GM12878 (cell line): ENCODE measurements at regions not wholly inside any gene's neighbourhood (a gene's known extent, or its start where the extent isn't known, plus 50 kb on each side); places are given as distances from the start of the nearest gene placed in this dataset.

Experiments
- ATAC-seq: fragments of 200-7000 bp; cut with Tn5 transposase; 3 replicates; pipeline ENCODE4 v1.9.1; 2020; ENCODE audit warnings: mild to moderate bottlenecking, moderate library complexity
- BruUV-seq: library from RNA; stranded (reverse); fragments of 400-500 nt; replicated peaks from 2 replicates; lab custom pipeline; 2021; lab: Mats Ljungman, UMichigan
- CTCF ChIA-PET: fragments of 300-600 bp; sonication (Branson Sonifier 250); formaldehyde crosslinking; extraction: SDS; loops from one replicate; lab custom pipeline; 2021; ENCODE audit warnings: inconsistent platforms; lab: Yijun Ruan, JAX
- POLR2A ChIA-PET: fragments of 350-600 bp; formaldehyde crosslinking; extraction: SDS; loops from one replicate; lab custom pipeline; 2021; ENCODE audit warnings: inconsistent platforms; lab: Charles Lee
- RAD21 ChIA-PET: fragments of 300-600 bp; sonication (Branson Sonifier 250); formaldehyde crosslinking; loops from one replicate; lab custom pipeline; 2023; ENCODE audit warnings: antibody characterized with exemption; ENCODE audit not compliant: unreplicated experiment; lab: Charles Lee
- SMC1A ChIA-PET: fragments of 300-600 bp; sonication (Branson Sonifier 250); formaldehyde crosslinking; loops from one replicate; lab custom pipeline; 2023; ENCODE audit not compliant: unreplicated experiment, uncharacterized antibody; lab: Charles Lee
- DNase-seq: peaks from one replicate; pipeline ENCODE4 v3.0.0-alpha.2; 2011; ENCODE audit warnings: low read depth, low spot score
- FAIRE-seq: peaks from 3 replicates; lab custom pipeline; 2011; peaks lifted over from hg19 to GRCh38; lab: Jason Lieb, UNC
- H2AFZ ChIP-seq: 2 replicates; pipeline ENCODE4 v1.6.0; 2011; ENCODE audit warnings: low read depth, low read length, control low read depth; ENCODE audit not compliant: control insufficient read depth
- H3K27ac ChIP-seq: 2 replicates; pipeline ENCODE4 v1.5.1; 2011; ENCODE audit warnings: control low read depth; ENCODE audit not compliant: control insufficient read depth, insufficient read depth
- H3K27me3 ChIP-seq, 2 experiments: replicated peaks in 1 of 2; 2 replicates each; pipeline versions ENCODE4 v1.6.0 to v1.6.1; 2011; ENCODE audit warnings: low read length in 1 of 2; ENCODE audit not compliant: control insufficient read depth in 2 of 2, insufficient read depth in 2 of 2
- H3K36me3 ChIP-seq, 2 experiments: 2 replicates each; pipeline ENCODE4 v1.5.1; 2011; ENCODE audit warnings: low read length in 1 of 2; ENCODE audit not compliant: control insufficient read depth in 2 of 2, insufficient read depth in 2 of 2
- H3K4me1 ChIP-seq: 2 replicates; pipeline ENCODE4 v1.6.1; 2011; ENCODE audit warnings: mild to moderate bottlenecking, low read length, moderate library complexity, mixed read lengths; ENCODE audit not compliant: control insufficient read depth, insufficient read depth
- H3K4me2 ChIP-seq: 2 replicates; pipeline ENCODE4 v1.6.0; 2011; ENCODE audit warnings: control low read depth; ENCODE audit not compliant: control insufficient read depth, insufficient read depth
- H3K4me3 ChIP-seq: fragments of 200-600 bp; sonication (generic); 2 replicates; pipeline ENCODE4 v1.5.1; 2016
- H3K79me2 ChIP-seq: 2 replicates; pipeline ENCODE4 v1.6.0; 2011; ENCODE audit warnings: low read length; ENCODE audit not compliant: control insufficient read depth, insufficient read depth
- H3K9ac ChIP-seq: 2 replicates; pipeline ENCODE4 v1.8.0; 2011; ENCODE audit warnings: low read length, control low read depth, mixed read lengths; ENCODE audit not compliant: control insufficient read depth, insufficient read depth
- H3K9me3 ChIP-seq: replicated peaks from 3 replicates; pipeline ENCODE4 v1.5.1; 2011; ENCODE audit warnings: mild to moderate bottlenecking, low read length; ENCODE audit not compliant: control insufficient read depth, insufficient read depth
- H4K20me1 ChIP-seq: 2 replicates; pipeline ENCODE4 v1.6.0; 2011; ENCODE audit not compliant: control insufficient read depth, insufficient read depth
- CBFB ChIP-seq: IDR thresholded peaks from 2 replicates; pipeline ENCODE4 v1.6.1; 2016; ENCODE audit warnings: antibody characterized with exemption, low read depth
- CREM ChIP-seq: IDR thresholded peaks from 2 replicates; pipeline ENCODE4 v1.6.1; 2014; ENCODE audit warnings: antibody characterized with exemption, low read depth
- EP300 ChIP-seq, 2 experiments: fragments of 150-350 bp in 1 of 2; IDR thresholded peaks; 2 replicates each; pipeline ENCODE4 v1.6.1; 2011 to 2012; ENCODE audit warnings: low read depth in 2 of 2, low read length in 2 of 2, borderline replicate concordance in 1 of 2, improper control_type of control experiment in 1 of 2, inconsistent platforms in 1 of 2; ENCODE audit not compliant: control insufficient read depth in 1 of 2
- HDGF ChIP-seq: fragments of 450-650 bp; IDR thresholded peaks from 2 replicates; pipeline ENCODE4 v1.6.1; 2016; ENCODE audit warnings: antibody characterized with exemption
- IKZF1 ChIP-seq: fragments of 450-650 bp; conservative IDR thresholded peaks from 2 replicates; pipeline ENCODE4 v1.6.1; 2017; ENCODE audit warnings: antibody characterized with exemption, mild to moderate bottlenecking
- MEF2B ChIP-seq: fragments of 450-650 bp; IDR thresholded peaks from 2 replicates; pipeline ENCODE4 v1.6.1; 2018; ENCODE audit warnings: mild to moderate bottlenecking, moderate library complexity; ENCODE audit not compliant: partially characterized antibody, poor library complexity, severe bottlenecking
- NFIC ChIP-seq: IDR thresholded peaks from 2 replicates; pipeline ENCODE4 v1.6.1; 2012; ENCODE audit warnings: low read depth, mild to moderate bottlenecking, inconsistent platforms, low read length, moderate library complexity
- NRF1 ChIP-seq: conservative IDR thresholded peaks from 2 replicates; pipeline ENCODE4 v1.6.1; 2011; ENCODE audit warnings: mild to moderate bottlenecking, low read depth, low read length, improper control_type of control experiment
- PAX8 ChIP-seq: fragments of 450-650 bp; IDR thresholded peaks from 2 replicates; pipeline ENCODE4 v1.6.1; 2017; ENCODE audit warnings: mild to moderate bottlenecking, moderate library complexity
- RCOR1 ChIP-seq: conservative IDR thresholded peaks from 2 replicates; pipeline ENCODE4 v1.6.1; 2012; ENCODE audit warnings: low read depth, low read length, improper control_type of control experiment
- SMARCA5 ChIP-seq: fragments of 450-650 bp; IDR thresholded peaks from 2 replicates; pipeline ENCODE4 v1.6.1; 2017; ENCODE audit warnings: mild to moderate bottlenecking
- SRF ChIP-seq, 2 experiments: IDR thresholded peaks; 2 replicates each; pipeline ENCODE4 v1.6.1; 2011; ENCODE audit warnings: low read depth in 2 of 2, low read length in 2 of 2, mild to moderate bottlenecking in 1 of 2, moderate library complexity in 1 of 2
- STAT1 ChIP-seq: fragments of 450-650 bp; conservative IDR thresholded peaks from 2 replicates; pipeline ENCODE4 v1.6.1; 2014; ENCODE audit warnings: antibody characterized with exemption, mild to moderate bottlenecking
- TARDBP ChIP-seq: IDR thresholded peaks from 2 replicates; pipeline ENCODE4 v1.6.1; 2016; ENCODE audit warnings: borderline replicate concordance
- TCF12 ChIP-seq: IDR thresholded peaks from 2 replicates; pipeline ENCODE4 v1.6.1; 2011; ENCODE audit warnings: low read depth, mild to moderate bottlenecking, low read length
- ZBTB33 ChIP-seq: fragments of 450-650 bp; IDR thresholded peaks from 2 replicates; pipeline ENCODE4 v1.6.1; 2017; ENCODE audit warnings: mild to moderate bottlenecking
- ZNF217 ChIP-seq: fragments of 450-650 bp; IDR thresholded peaks from 2 replicates; pipeline ENCODE4 v1.6.1; 2017; ENCODE audit warnings: antibody characterized with exemption, mild to moderate bottlenecking
- ZNF384 ChIP-seq: IDR thresholded peaks from 2 replicates; pipeline ENCODE4 v1.6.1; 2012; ENCODE audit warnings: low read depth, mild to moderate bottlenecking, low read length, improper control_type of control experiment, borderline replicate concordance
- ZNF622 ChIP-seq: fragments of 450-650 bp; IDR thresholded peaks from 2 replicates; pipeline ENCODE4 v1.6.1; 2017; ENCODE audit warnings: mild to moderate bottlenecking, inconsistent platforms
- WGBS: methylation state at CpG from one replicate; pipeline ENCODE4 v1.1.6; 2016; ENCODE audit warnings: low lambda C conversion rate; ENCODE audit not compliant: insufficient replicate concordance, insufficient coverage; ENCODE audit errors: missing lambda C conversion rate; 5-methylcytosine and 5-hydroxymethylcytosine counted together
- in situ Hi-C: fragments of 300-500 bp; cut with MboI; formaldehyde crosslinking; loops from 9 replicates; pipeline ENCODE4 v1.14.3; 2018; ENCODE audit warnings: mixed read lengths
- intact Hi-C: fragments of 100-400 bp; cut with micrococcal nuclease; formaldehyde crosslinking; loops from one replicate; pipeline ENCODE4 v1.14.2; 2022; ENCODE audit not compliant: unreplicated experiment
- TF ChIP-seq, protein P1 (sequence below): IDR thresholded peaks from 2 replicates; pipeline ENCODE4 v1.6.1; 2012; ENCODE audit warnings: mild to moderate bottlenecking, low read depth, low read length

GRCh38 chr9:7861086-7861485 is 61.5 kb upstream of the DMAC1 start:
- H3K4me1 ChIP-seq: no peaks in the 10 kb centered on the region
- no peaks in the 10 kb centered on the region for H4K20me1 ChIP-seq
- ChIA-PET POLR2A (no interaction called here), CTCF (no interaction called here), SMC1A (interaction anchor here (0.9 kb wide), 1 partner anchor 12 kb away, joined by 3 read pairs; no protein-coding TSS in a partner anchor), RAD21 (no interaction called here)
- ATAC-seq (no peak), FAIRE-seq (no peak), DNase-seq (no peak)
- H2AFZ ChIP-seq: no peak overlapping the region
- H3K27ac ChIP-seq: no peak overlapping the region
- H3K9me3 ChIP-seq: no peaks in the 10 kb centered on the region
- no peak overlapping the region for H3K4me3 ChIP-seq
- H3K9ac ChIP-seq: no peak overlapping the region
- no peaks in the 10 kb centered on the region for H3K36me3 ChIP-seq
- no peaks in the 10 kb centered on the region for H3K79me2 ChIP-seq
- WGBS: 0% methylated on average over 2 of the region's 2 CpGs
- intact Hi-C loops: no loop called here
- H3K4me2 ChIP-seq: no peak overlapping the region
- TF ChIP-seq IKZF1 (no peak), ZNF384 (no peak), HDGF (no peak), PAX8 (no peak), RCOR1 (no peak), NRF1 (no peak), ZNF217 (no peak), EP300 (IDR thresholded peaks at IDR 0.05; ENCODE audit: borderline replicate concordance in 1 of 2, control insufficient read depth in 1 of 2, low read depth in 2 of 2, low read length in 2 of 2) (no peak), CREM (no peak), SRF (IDR thresholded peaks at IDR 0.05; ENCODE audit: low read depth in 2 of 2, low read length in 2 of 2) (no peak), MEF2B (no peak), CBFB (no peak), NFIC (no peak), TCF12 (no peak), SMARCA5 (no peak), ZNF622 (no peak), TARDBP (no peak), STAT1 (no peak), ZBTB33 (no peak)
- TF ChIP-seq, protein P1, sequence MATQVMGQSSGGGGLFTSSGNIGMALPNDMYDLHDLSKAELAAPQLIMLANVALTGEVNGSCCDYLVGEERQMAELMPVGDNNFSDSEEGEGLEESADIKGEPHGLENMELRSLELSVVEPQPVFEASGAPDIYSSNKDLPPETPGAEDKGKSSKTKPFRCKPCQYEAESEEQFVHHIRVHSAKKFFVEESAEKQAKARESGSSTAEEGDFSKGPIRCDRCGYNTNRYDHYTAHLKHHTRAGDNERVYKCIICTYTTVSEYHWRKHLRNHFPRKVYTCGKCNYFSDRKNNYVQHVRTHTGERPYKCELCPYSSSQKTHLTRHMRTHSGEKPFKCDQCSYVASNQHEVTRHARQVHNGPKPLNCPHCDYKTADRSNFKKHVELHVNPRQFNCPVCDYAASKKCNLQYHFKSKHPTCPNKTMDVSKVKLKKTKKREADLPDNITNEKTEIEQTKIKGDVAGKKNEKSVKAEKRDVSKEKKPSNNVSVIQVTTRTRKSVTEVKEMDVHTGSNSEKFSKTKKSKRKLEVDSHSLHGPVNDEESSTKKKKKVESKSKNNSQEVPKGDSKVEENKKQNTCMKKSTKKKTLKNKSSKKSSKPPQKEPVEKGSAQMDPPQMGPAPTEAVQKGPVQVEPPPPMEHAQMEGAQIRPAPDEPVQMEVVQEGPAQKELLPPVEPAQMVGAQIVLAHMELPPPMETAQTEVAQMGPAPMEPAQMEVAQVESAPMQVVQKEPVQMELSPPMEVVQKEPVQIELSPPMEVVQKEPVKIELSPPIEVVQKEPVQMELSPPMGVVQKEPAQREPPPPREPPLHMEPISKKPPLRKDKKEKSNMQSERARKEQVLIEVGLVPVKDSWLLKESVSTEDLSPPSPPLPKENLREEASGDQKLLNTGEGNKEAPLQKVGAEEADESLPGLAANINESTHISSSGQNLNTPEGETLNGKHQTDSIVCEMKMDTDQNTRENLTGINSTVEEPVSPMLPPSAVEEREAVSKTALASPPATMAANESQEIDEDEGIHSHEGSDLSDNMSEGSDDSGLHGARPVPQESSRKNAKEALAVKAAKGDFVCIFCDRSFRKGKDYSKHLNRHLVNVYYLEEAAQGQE: no peak
- no TSS peak for BruUV-seq
- no peaks in the 10 kb centered on the region for H3K27me3 ChIP-seq
- in situ Hi-C loops: no loop called here
